Esophagus muscularis mucosa (tissue), 4 donors: ENCODE measurements at regions not wholly inside any gene's neighbourhood (a gene's known extent, or its start where the extent isn't known, plus 50 kb on each side); places are given as distances from the start of the nearest gene placed in this dataset.

ENCODE experiments used
- CTCF ChIP-seq, 3 experiments: fragments of 200-600 bp in 2 of 3; fragments of 450-650 bp in 1 of 3; sonication (generic) in 2 of 3; IDR thresholded peaks; one replicate each; pipeline ENCODE4 v1.5.1; 2017 to 2019; ENCODE audit warnings: antibody characterized with exemption in 3 of 3, mild to moderate bottlenecking in 2 of 3, moderate library complexity in 1 of 3
- EP300 ChIP-seq: sonication (generic); formaldehyde crosslinking; IDR thresholded peaks from one replicate; pipeline ENCODE4 v1.6.1; 2017; ENCODE audit warnings: antibody characterized with exemption
- POLR2A ChIP-seq: fragments of 450-650 bp; IDR thresholded peaks from one replicate; pipeline ENCODE4 v1.6.1; 2017; ENCODE audit warnings: antibody characterized with exemption, moderate library complexity, mild to moderate bottlenecking, low read depth

GRCh38 chr5:106380736-106381135, 1290.0 kb downstream of the EFNA5 start:
- TF ChIP-seq CTCF (IDR thresholded peaks at IDR 0.05) (no peak), POLR2A (no peak), EP300 (no peak)
